HepG2 (cell line): ENCODE measurements at regions not wholly inside any gene's neighbourhood (a gene's known extent, or its start where the extent isn't known, plus 50 kb on each side); places are given as distances from the start of the nearest gene placed in this dataset.
A peak's percentile ranks its signal among the peaks of the same experiment; 100 is the strongest.

Experiments used
- ATAC-seq: fragments of 200-7000 bp; cut with Tn5 transposase; 3 replicates; pipeline ENCODE4 v1.9.1; 2020; ENCODE audit warnings: mild to moderate bottlenecking, moderate library complexity
- BruUV-seq: library from RNA; stranded (reverse); fragments of 400-500 nt; replicated peaks from 2 replicates; lab custom pipeline; 2021; lab: Mats Ljungman, UMichigan
- CTCF ChIA-PET: fragments of 300-600 bp; formaldehyde crosslinking; extraction: SDS; loops from one replicate; lab custom pipeline; 2021; ENCODE audit warnings: low total read pairs, inconsistent platforms, low intra/inter-chr PET ratio; lab: Yijun Ruan, JAX
- POLR2A ChIA-PET: fragments of 350-600 bp; sonication (Branson Sonifier 250); formaldehyde crosslinking; loops from one replicate; lab custom pipeline; 2020; ENCODE audit warnings: antibody characterized with exemption, inconsistent platforms; lab: Yijun Ruan, JAX
- DNase-seq: peaks from one replicate; pipeline ENCODE4 v3.0.0-alpha.2; 2015; ENCODE audit warnings: low spot score
- FAIRE-seq: peaks from 3 replicates; lab custom pipeline; 2011; peaks lifted over from hg19 to GRCh38; lab: Jason Lieb, UNC
- H2AFZ ChIP-seq: one replicate; pipeline ENCODE4 v1.6.1; 2011; ENCODE audit warnings: low read length, inconsistent platforms
- H3K27ac ChIP-seq: fragments of 300-600 bp; 3 replicates; pipeline ENCODE4 v1.8.0; 2011; ENCODE audit warnings: mixed run types, mild to moderate bottlenecking, mixed read lengths, low read length, inconsistent platforms; ENCODE audit not compliant: insufficient read depth; ENCODE audit errors: extremely low read length
- H3K27me3 ChIP-seq, 2 experiments: fragments of 200-600 bp in 1 of 2; 2 replicates in 1 of 2; 3 replicates in 1 of 2; pipeline versions ENCODE4 v1.6.0 to v1.8.0; 2011; ENCODE audit warnings: low read length in 2 of 2, mild to moderate bottlenecking in 2 of 2, moderate library complexity in 2 of 2, inconsistent platforms in 1 of 2; ENCODE audit not compliant: insufficient read depth in 2 of 2, control insufficient read depth in 1 of 2
- H3K36me3 ChIP-seq, 2 experiments: fragments of 200-600 bp in 1 of 2; replicated peaks in 1 of 2; 2 replicates in 1 of 2; 3 replicates in 1 of 2; pipeline versions ENCODE4 v1.5.1 to v1.8.0; 2011; ENCODE audit warnings: low read length in 2 of 2, inconsistent platforms in 1 of 2; ENCODE audit not compliant: insufficient read depth in 2 of 2, control insufficient read depth in 1 of 2
- H3K4me1 ChIP-seq: 2 replicates; pipeline ENCODE4 v1.5.1; 2012; ENCODE audit warnings: low read length, inconsistent platforms; ENCODE audit not compliant: insufficient read depth
- H3K4me2 ChIP-seq: 2 replicates; pipeline ENCODE4 v1.6.0; 2011; ENCODE audit warnings: low read depth, low read length, inconsistent platforms
- H3K4me3 ChIP-seq, 3 experiments: fragments of 200-600 bp in 1 of 3; sonication (generic), shearing (Covaris generic) in 1 of 3; replicated peaks in 1 of 3; 2 replicates each; pipeline ENCODE4 v1.5.1; 2011 to 2016; ENCODE audit warnings: low read length in 3 of 3, inconsistent platforms in 2 of 3, low read depth in 2 of 3, mild to moderate bottlenecking in 2 of 3, control low read depth in 1 of 3, mixed read lengths in 1 of 3; ENCODE audit not compliant: insufficient read depth in 1 of 3
- H3K79me2 ChIP-seq: one replicate; pipeline ENCODE4 v1.6.1; 2011; ENCODE audit warnings: low read length, inconsistent platforms; ENCODE audit not compliant: insufficient read depth
- H3K9ac ChIP-seq: 2 replicates; pipeline ENCODE4 v1.6.0; 2011; ENCODE audit warnings: mild to moderate bottlenecking, low read depth, low read length, inconsistent platforms; ENCODE audit not compliant: insufficient read depth
- H3K9me3 ChIP-seq: 2 replicates; pipeline ENCODE4 v1.5.1; 2012; ENCODE audit warnings: mild to moderate bottlenecking, low read length
- H4K20me1 ChIP-seq: 2 replicates; pipeline ENCODE4 v1.6.0; 2011; ENCODE audit warnings: inconsistent platforms, mild to moderate bottlenecking, low read length, moderate library complexity; ENCODE audit not compliant: insufficient read depth
- HMGA1 ChIP-seq: sonication (generic); formaldehyde crosslinking; conservative IDR thresholded peaks from 2 replicates; pipeline ENCODE4 v1.4.0; 2020; ENCODE audit warnings: missing genetic modification reagents
- KLF12 ChIP-seq: sonication (generic); formaldehyde crosslinking; IDR thresholded peaks from 2 replicates; pipeline ENCODE4 v1.4.0; 2020; ENCODE audit warnings: missing genetic modification reagents, borderline replicate concordance
- PRPF4 ChIP-seq: fragments of 200-400 bp; formaldehyde crosslinking; IDR thresholded peaks from 2 replicates; pipeline ENCODE4 v1.6.1; 2016; ENCODE audit warnings: low read length, low read depth; ENCODE audit not compliant: poor library complexity, severe bottlenecking
- SRSF4 ChIP-seq: fragments of 200-400 bp; formaldehyde crosslinking; IDR thresholded peaks from one replicate; pipeline ENCODE4 v1.6.1; 2018; ENCODE audit warnings: mild to moderate bottlenecking, low read depth, low read length, moderate library complexity; ENCODE audit not compliant: poor library complexity, severe bottlenecking
- ZNF224 ChIP-seq: sonication (generic); formaldehyde crosslinking; IDR thresholded peaks from 2 replicates; pipeline ENCODE4 v1.5.0; 2020; ENCODE audit warnings: mild to moderate bottlenecking, missing genetic modification reagents
- ZNF235 ChIP-seq: sonication (generic); formaldehyde crosslinking; IDR thresholded peaks from 2 replicates; pipeline ENCODE4 v1.8.1; 2023; ENCODE audit warnings: mild to moderate bottlenecking, missing genetic modification reagents, borderline replicate concordance
- ZNF543 ChIP-seq: sonication (generic); formaldehyde crosslinking; IDR thresholded peaks from 2 replicates; pipeline ENCODE4 v1.4.0; 2020; ENCODE audit warnings: mild to moderate bottlenecking, missing genetic modification reagents
- ZNF646 ChIP-seq: sonication (generic); formaldehyde crosslinking; IDR thresholded peaks from 2 replicates; pipeline ENCODE4 v1.9.0; 2021; ENCODE audit warnings: mild to moderate bottlenecking, missing genetic modification reagents
- ZNF670 ChIP-seq: sonication (generic); formaldehyde crosslinking; IDR thresholded peaks from 2 replicates; pipeline ENCODE4 v1.8.0; 2022; ENCODE audit warnings: mild to moderate bottlenecking, missing genetic modification reagents, borderline replicate concordance
- ZNF687 ChIP-seq: sonication (generic); formaldehyde crosslinking; IDR thresholded peaks from 2 replicates; pipeline ENCODE4 v1.5.1; 2020; ENCODE audit warnings: mild to moderate bottlenecking, missing genetic modification reagents, moderate library complexity
- ZNF749 ChIP-seq: sonication (generic); formaldehyde crosslinking; IDR thresholded peaks from 2 replicates; pipeline ENCODE4 v1.8.0; 2022; ENCODE audit warnings: mild to moderate bottlenecking, missing genetic modification reagents, moderate library complexity, borderline replicate concordance
- ZNF879 ChIP-seq: sonication (generic); formaldehyde crosslinking; IDR thresholded peaks from 2 replicates; pipeline ENCODE4 v1.8.1; 2023; ENCODE audit warnings: missing genetic modification reagents
- WGBS: methylation state at CpG from one replicate; pipeline ENCODE4 v1.1.6; 2017; ENCODE audit warnings: low lambda C conversion rate; 5-methylcytosine and 5-hydroxymethylcytosine counted together
- in situ Hi-C: cut with HindIII; loops from 2 replicates; pipeline ENCODE4 v1.10.0; 2017; ENCODE audit warnings: low pct_unique_long_range_greater_than_20kb; ENCODE audit not compliant: extremely low pct_ligation_motif_present
- intact Hi-C: fragments of 100-400 bp; cut with micrococcal nuclease; formaldehyde crosslinking; loops from one replicate; pipeline ENCODE4 v1.10.0; 2022; ENCODE audit not compliant: unreplicated experiment

- Histone ChIP-seq H3K9ac (peak overlapping the region; percentile 70), H3K36me3 (no peaks in the 10 kb centered on the region), H3K27ac (peak overlapping the region; percentile 70), H2AFZ (no peak overlapping the region), H3K4me3 (peak overlapping the region; percentile 65 to 96 (median 81)), H3K4me2 (peak overlapping the region; percentile 78), H3K27me3 (no peaks in the 10 kb centered on the region; a peak in 1 of 5 replicates), H3K9me3 (no peaks in the 10 kb centered on the region), H3K4me1 (peaks cover 22% of the 10 kb centered on the region), H4K20me1 (peaks cover 19% of the 10 kb centered on the region; the same call in 1 of the 2 replicates), H3K79me2 (peaks cover 7% of the 10 kb centered on the region)
- intact Hi-C loops = loop anchor here (2.0 kb wide), 1 partner anchor 16 kb away; no protein-coding TSS in a partner anchor
- DNase-seq = no peak
- no TSS peak for BruUV-seq
- in situ Hi-C loops = loop anchor here (5.0 kb wide), 1 partner anchor 36 kb away; a partner anchor contains a TSS
- ATAC-seq = peak; percentile 4
- POLR2A ChIA-PET = interaction anchor here (0.7 to 7.2 kb wide), 26 partner anchors 9 to 1679 kb away, joined by 3 to 621 read pairs (median 8); a partner anchor contains a TSS
- no peak for FAIRE-seq
- CTCF ChIA-PET = no interaction called here
- under 1% methylated on average over 21 of the region's 21 CpGs for WGBS
- no peak for TF ChIP-seq ZNF543 (CRISPR knock-in tag)
- TF ChIP-seq ZNF646 (CRISPR knock-in tag) = peak; percentile 63; the same call in 1 of the 2 replicates
- TF ChIP-seq SRSF4 = peak; percentile 90
- peak; percentile 46 for TF ChIP-seq ZNF687
- 0 out of 2 replicates have a peak, but pooled peaks have one; percentile 38 for TF ChIP-seq ZNF224 (CRISPR knock-in tag)
- TF ChIP-seq ZNF879 (CRISPR knock-in tag) = no peak; the same call in 1 of the 2 replicates
- no peak for TF ChIP-seq HMGA1 (CRISPR knock-in tag)
- TF ChIP-seq KLF12 (CRISPR knock-in tag) = no peak
- TF ChIP-seq ZNF235 (CRISPR knock-in tag) = peak; percentile 76; the same call in 1 of the 2 replicates
- peak; percentile 40; the same call in 1 of the 2 replicates for TF ChIP-seq ZNF749 (CRISPR knock-in tag)
- peak; percentile 77; the same call in 1 of the 2 replicates for TF ChIP-seq ZNF670 (CRISPR knock-in tag)
- TF ChIP-seq PRPF4 = no peak
Measured at GRCh38 chr6:26158581-26159356, 71.5 kb downstream of the HFE start.
